HCT116 (cell line): ENCODE measurements at regions not wholly inside any gene's neighbourhood (a gene's known extent, or its start where the extent isn't known, plus 50 kb on each side); places are given as distances from the start of the nearest gene placed in this dataset.

Source experiments
- CTCF ChIP-seq, 3 experiments: fragments of 200-600 bp in 1 of 3; sonication (generic) in 1 of 3; IDR thresholded peaks in 2 of 3; conservative IDR thresholded peaks in 1 of 3; 2 replicates each; pipeline ENCODE4 v1.5.1; 2012 to 2017; ENCODE audit warnings: low read depth in 2 of 3, low read length in 2 of 3, antibody characterized with exemption in 1 of 3, borderline replicate concordance in 1 of 3, control low read depth in 1 of 3, mild to moderate bottlenecking in 1 of 3, mixed read lengths in 1 of 3, mixed run types in 1 of 3, moderate library complexity in 1 of 3; ENCODE audit not compliant: insufficient read depth in 1 of 3
- ZBTB33 ChIP-seq: IDR thresholded peaks from 2 replicates; pipeline ENCODE4 v1.6.1; 2011; ENCODE audit warnings: mild to moderate bottlenecking, low read length, moderate library complexity; ENCODE audit not compliant: insufficient replicate concordance; ENCODE audit errors: extremely low read depth
- TF ChIP-seq, protein P1 (sequence below): IDR thresholded peaks from 2 replicates; pipeline ENCODE4 v1.6.1; 2012

GRCh38 chr6:27811451-27811772 lies 100.8 kb downstream of the OR2B2 start:
- TF ChIP-seq CTCF (IDR thresholded peaks at IDR 0.05 in 2 of 3, conservative IDR thresholded peaks at IDR 0.05 in 1 of 3; ENCODE audit: borderline replicate concordance in 1 of 3, insufficient read depth in 1 of 3, low read depth in 2 of 3, low read length in 2 of 3) (no peak), ZBTB33 (no peak)
- TF ChIP-seq, protein P1, sequence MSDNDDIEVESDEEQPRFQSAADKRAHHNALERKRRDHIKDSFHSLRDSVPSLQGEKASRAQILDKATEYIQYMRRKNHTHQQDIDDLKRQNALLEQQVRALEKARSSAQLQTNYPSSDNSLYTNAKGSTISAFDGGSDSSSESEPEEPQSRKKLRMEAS, result no peak
